HUES64 (cell line): ENCODE measurements at regions not wholly inside any gene's neighbourhood (a gene's known extent, or its start where the extent isn't known, plus 50 kb on each side); places are given as distances from the start of the nearest gene placed in this dataset.
"Not testable (repeated sequence)": the region's sequence is repeated elsewhere in the genome, so short reads cannot be mapped to it uniquely, and the experiment has no call there.

ENCODE experiments used
- H3K27ac ChIP-seq: 2 replicates; pipeline ENCODE4 v1.7.0; 2013; ENCODE audit warnings: low read depth, low read length, inconsistent platforms
- H3K27me3 ChIP-seq: 2 replicates; pipeline ENCODE4 v1.6.1; 2013; ENCODE audit warnings: mild to moderate bottlenecking, low read length; ENCODE audit not compliant: insufficient read depth
- H3K36me3 ChIP-seq: 2 replicates; pipeline ENCODE4 v1.6.1; 2013; ENCODE audit warnings: mild to moderate bottlenecking, low read length; ENCODE audit not compliant: insufficient read depth
- H3K4me1 ChIP-seq: 2 replicates; pipeline ENCODE4 v1.6.1; 2013; ENCODE audit warnings: mild to moderate bottlenecking, low read length, moderate library complexity; ENCODE audit not compliant: insufficient read depth
- H3K4me3 ChIP-seq: 2 replicates; pipeline ENCODE4 v1.5.1; 2013; ENCODE audit warnings: mild to moderate bottlenecking, low read length, moderate library complexity
- H3K9ac ChIP-seq: 2 replicates; pipeline ENCODE4 v1.6.1; 2013; ENCODE audit warnings: mild to moderate bottlenecking, low read depth, low read length
- H3K9me3 ChIP-seq: 2 replicates; pipeline ENCODE4 v1.6.1; 2013; ENCODE audit warnings: low read depth, low read length; ENCODE audit not compliant: insufficient read depth
- WGBS: fragments of 150-250, 120-280 bp; methylation state at CpG from one replicate; pipeline ENCODE4 v1.1.7; 2013; ENCODE audit warnings: missing lambda C conversion rate; 5-methylcytosine and 5-hydroxymethylcytosine counted together

GRCh38 chr20:60171738-60172137 is 213.5 kb downstream of the CDH26 start:
- Histone ChIP-seq H3K4me1 (no peaks in the 10 kb centered on the region), H3K27ac (no peak overlapping the region), H3K9me3 (no peaks in the 10 kb centered on the region), H3K27me3 (no peaks in the 10 kb centered on the region), H3K4me3 (no peak overlapping the region), H3K36me3 (no peaks in the 10 kb centered on the region), H3K9ac (no peak overlapping the region)
- WGBS = 95% methylated on average over 4 of the region's 4 CpGs

GRCh38 chr20:60172346-60172984 is 214.2 kb downstream of the CDH26 start:
- no peak overlapping the region for H3K27ac ChIP-seq
- WGBS = 95% methylated on average over 7 of the region's 8 CpGs
- H3K36me3 ChIP-seq = no peaks in the 10 kb centered on the region

GRCh38 chr20:60177080-60177479 is 218.9 kb downstream of the CDH26 start:
- Histone ChIP-seq H3K27ac (no peak overlapping the region), H3K4me3 (no peak overlapping the region), H3K27me3 (no peaks in the 10 kb centered on the region), H3K9ac (no peak overlapping the region), H3K9me3 (no peaks in the 10 kb centered on the region), H3K4me1 (no peaks in the 10 kb centered on the region), H3K36me3 (no peaks in the 10 kb centered on the region)
- 96% methylated on average over 5 of the region's 5 CpGs for whole genome bisulfite sequencing

More at GRCh38 chr20:60172346-60172984, 214.2 kb downstream of the CDH26 start:
- Histone ChIP-seq H3K4me1 (no peaks in the 10 kb centered on the region), H3K9me3 (no peaks in the 10 kb centered on the region), H3K9ac (no peak overlapping the region), H3K27me3 (no peaks in the 10 kb centered on the region), H3K4me3 (no peak overlapping the region)

GRCh38 chr20:60180986-60181385 is 222.8 kb downstream of the CDH26 start:
- 89% methylated on average over 4 of the region's 5 CpGs for WGBS
- no peak overlapping the region for H3K27ac ChIP-seq
- H3K4me1 ChIP-seq = no peaks in the 10 kb centered on the region
- H3K4me3 ChIP-seq = no peak overlapping the region
- H3K36me3 ChIP-seq = no peaks in the 10 kb centered on the region
- H3K27me3 ChIP-seq = no peaks in the 10 kb centered on the region
- no peaks in the 10 kb centered on the region for H3K9me3 ChIP-seq
- H3K9ac ChIP-seq = no peak overlapping the region

- no peaks in the 10 kb centered on the region for H3K9me3 ChIP-seq
- 87% methylated on average over 3 of the region's 4 CpGs for WGBS
- no peaks in the 10 kb centered on the region for H3K27me3 ChIP-seq
- no peak overlapping the region for H3K4me3 ChIP-seq
- no peak overlapping the region for H3K9ac ChIP-seq
- no peaks in the 10 kb centered on the region for H3K36me3 ChIP-seq
- no peak overlapping the region for H3K27ac ChIP-seq
- H3K4me1 ChIP-seq = no peaks in the 10 kb centered on the region
These were observed 228.2 kb downstream of the CDH26 start for GRCh38 chr20:60186412-60186811.

GRCh38 chr20:60187683-60188082 is 229.5 kb downstream of the CDH26 start:
- Histone ChIP-seq H3K27me3 (no peaks in the 10 kb centered on the region), H3K4me1 (no peaks in the 10 kb centered on the region), H3K4me3 (no peak overlapping the region), H3K9ac (no peak overlapping the region), H3K27ac (no peak overlapping the region), H3K9me3 (no peaks in the 10 kb centered on the region), H3K36me3 (no peaks in the 10 kb centered on the region)

- Histone ChIP-seq H3K9ac (no peak overlapping the region), H3K27me3 (no peaks in the 10 kb centered on the region), H3K4me3 (no peak overlapping the region), H3K4me1 (no peaks in the 10 kb centered on the region), H3K36me3 (no peaks in the 10 kb centered on the region), H3K9me3 (no peaks in the 10 kb centered on the region), H3K27ac (no peak overlapping the region)
- WGBS = 98% methylated on average over 3 of the region's 3 CpGs
These were observed 232.8 kb downstream of the CDH26 start for GRCh38 chr20:60191014-60191413.

- no peak overlapping the region for H3K4me3 ChIP-seq
- H3K4me1 ChIP-seq = no peaks in the 10 kb centered on the region
- no peaks in the 10 kb centered on the region for H3K9me3 ChIP-seq
- no peaks in the 10 kb centered on the region for H3K36me3 ChIP-seq
- no peak overlapping the region for H3K9ac ChIP-seq
- H3K27ac ChIP-seq = no peak overlapping the region
- no peaks in the 10 kb centered on the region for H3K27me3 ChIP-seq
- WGBS = 78% methylated on average over 1 of the region's 1 CpG
These were observed 234.1 kb downstream of the CDH26 start for GRCh38 chr20:60192326-60192725.

GRCh38 chr20:60199132-60199531 is 240.9 kb downstream of the CDH26 start:
- H3K27me3 ChIP-seq, H3K27ac ChIP-seq, H3K4me3 ChIP-seq, H3K36me3 ChIP-seq, H3K9me3 ChIP-seq, H3K4me1 ChIP-seq, H3K9ac ChIP-seq: not testable (repeated sequence)
- 98% methylated on average over 3 of the region's 3 CpGs for WGBS

GRCh38 chr20:60199866-60200265 is 241.6 kb downstream of the CDH26 start:
- no peak overlapping the region for H3K9ac ChIP-seq
- H3K9me3 ChIP-seq = no peaks in the 10 kb centered on the region
- no peak overlapping the region for H3K4me3 ChIP-seq
- no peaks in the 10 kb centered on the region for H3K36me3 ChIP-seq
- no peak overlapping the region for H3K27ac ChIP-seq
- no peaks in the 10 kb centered on the region for H3K27me3 ChIP-seq
- H3K4me1 ChIP-seq = no peaks in the 10 kb centered on the region
- 95% methylated on average over 2 of the region's 2 CpGs for WGBS

- Histone ChIP-seq H3K27ac (no peak overlapping the region), H3K9me3 (no peaks in the 10 kb centered on the region), H3K36me3 (no peaks in the 10 kb centered on the region), H3K27me3 (no peaks in the 10 kb centered on the region), H3K4me3 (no peak overlapping the region), H3K4me1 (no peaks in the 10 kb centered on the region), H3K9ac (no peak overlapping the region)
- WGBS = 91% methylated on average over 16 of the region's 16 CpGs
These were observed 242.2 kb downstream of the CDH26 start for GRCh38 chr20:60200305-60200918.
